HG02759 (cell line): ENCODE measurements at regions not wholly inside any gene's neighbourhood (a gene's known extent, or its start where the extent isn't known, plus 50 kb on each side); places are given as distances from the start of the nearest gene placed in this dataset.

ENCODE experiments used
- ATAC-seq: cut with Tn5 transposase; IDR thresholded peaks from one replicate; pipeline ENCODE4 v1.9.1; 2021; ENCODE audit warnings: mild to moderate bottlenecking, moderate library complexity; ENCODE audit not compliant: unreplicated experiment

DNA sequence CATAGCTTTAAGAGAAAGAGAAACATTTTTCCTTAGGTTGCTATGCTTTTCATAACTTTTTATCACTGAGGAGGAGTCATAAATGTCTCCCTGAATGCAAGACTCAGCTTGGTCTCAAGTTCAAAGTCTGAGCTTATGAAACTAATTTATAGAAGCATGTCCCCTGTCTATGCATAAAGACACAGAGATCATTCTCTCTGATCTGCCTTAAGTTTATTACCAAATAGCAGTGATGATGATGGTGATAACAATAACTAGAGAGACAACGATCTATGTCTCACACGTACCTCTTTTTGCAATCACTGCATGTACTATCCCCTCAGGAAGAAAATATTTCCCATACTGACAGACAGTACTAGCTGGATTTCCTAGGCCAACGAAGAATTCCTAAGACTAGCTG lies 266.4 kb upstream of the G2E3 start:
- no peak for ATAC-seq

DNA sequence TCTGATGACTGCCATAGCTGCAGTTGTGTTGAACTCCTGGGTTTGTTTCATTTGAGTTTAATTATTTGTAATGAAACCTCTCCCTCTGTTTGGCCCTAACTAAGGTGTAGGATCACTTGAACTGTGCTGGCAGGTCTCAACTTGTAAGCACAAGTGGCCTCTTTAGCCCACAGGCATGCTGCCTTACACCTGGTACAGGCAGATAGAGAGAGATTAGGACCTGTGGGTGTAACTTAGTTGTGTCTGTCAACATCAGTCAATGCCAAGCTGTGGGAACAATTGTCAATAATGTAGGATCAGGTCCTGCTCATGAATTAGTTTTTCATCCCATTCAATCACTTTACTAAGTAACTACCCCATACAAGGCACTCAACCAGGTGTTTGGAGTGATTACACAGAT lies 263.0 kb upstream of the G2E3 start:
- ATAC-seq = no peak

DNA sequence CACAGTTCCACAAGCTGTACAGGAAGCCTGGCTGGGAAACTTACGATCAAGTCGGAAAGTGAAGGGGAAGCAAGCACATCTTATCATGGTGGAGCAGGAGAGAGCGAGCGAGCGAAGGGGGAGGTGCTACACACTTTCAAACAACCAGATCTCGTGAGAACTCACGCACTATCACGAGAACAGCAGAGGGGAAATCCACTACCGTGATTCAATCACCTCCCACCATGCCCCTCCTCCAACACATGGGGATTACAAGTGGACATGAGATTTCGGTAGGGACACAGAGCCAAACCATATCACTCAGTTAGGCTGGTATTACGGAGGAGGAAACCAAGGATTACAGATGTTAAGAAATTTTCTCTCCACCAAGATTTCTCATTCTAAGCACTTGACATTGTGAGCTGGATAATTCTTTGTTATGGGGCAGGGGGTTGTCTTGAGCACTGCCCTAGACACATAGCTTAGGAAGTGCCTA lies 262.0 kb upstream of the G2E3 start:
- ATAC-seq = no peak

DNA sequence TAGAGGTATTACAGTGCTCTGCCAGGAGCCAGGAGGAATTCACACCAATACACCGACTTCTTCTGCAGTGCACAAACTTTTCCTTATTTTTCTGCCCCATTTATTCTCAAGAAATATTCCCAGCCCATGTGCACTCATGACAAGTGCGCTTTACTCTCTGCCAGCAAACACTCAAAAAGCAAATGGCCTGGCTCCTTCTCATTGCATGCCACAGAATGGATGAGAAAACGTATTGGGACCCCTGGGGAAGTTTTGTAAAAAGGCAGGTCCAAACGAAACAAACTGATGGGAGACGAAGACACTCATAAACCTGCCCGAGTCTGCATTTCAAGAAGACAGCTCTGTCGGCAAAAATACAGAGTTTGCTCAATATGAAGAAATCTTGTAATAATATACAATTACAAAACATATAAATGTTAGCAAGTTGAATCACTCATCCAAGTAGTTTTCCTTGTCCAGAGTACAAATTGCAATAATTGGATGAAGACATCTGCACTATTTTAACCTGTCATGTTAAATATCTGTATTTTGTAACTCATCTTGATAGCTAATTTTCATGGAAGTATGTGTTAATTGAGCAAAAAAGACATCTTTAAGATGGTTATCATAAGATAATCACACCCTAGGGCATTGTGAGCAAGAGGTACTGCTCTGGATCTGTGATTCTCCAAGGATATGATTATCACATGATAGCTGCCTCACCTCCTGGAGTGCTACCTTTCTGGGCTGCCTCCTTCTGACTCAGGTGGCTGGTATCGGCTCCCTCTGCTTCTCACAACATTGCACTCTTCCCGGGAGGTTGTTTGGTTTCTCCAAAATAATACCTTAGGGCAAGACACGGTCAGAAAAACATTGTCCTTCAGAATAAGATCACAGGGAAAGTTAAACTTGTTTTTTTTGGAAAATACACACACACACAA lies 260.8 kb upstream of the G2E3 start:
- ATAC-seq = no peak

DNA sequence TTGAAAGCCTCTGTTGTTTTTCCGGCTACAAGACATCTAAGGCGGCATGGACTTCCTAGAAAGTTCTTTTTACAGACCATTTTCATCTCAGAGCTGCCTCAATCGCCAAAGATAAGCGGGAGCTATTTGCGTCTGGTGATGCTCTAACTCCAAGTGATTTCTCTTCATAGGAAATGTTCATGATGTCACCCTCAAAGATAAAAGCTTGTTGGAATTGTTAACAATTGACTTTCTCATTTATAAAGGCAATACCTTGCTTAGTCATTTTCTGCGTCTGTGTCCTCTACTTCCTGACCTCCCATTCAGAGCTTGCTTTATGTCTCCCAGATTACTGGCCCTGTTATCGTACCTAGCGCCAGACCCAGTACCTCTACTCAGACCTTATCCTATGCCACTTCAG lies 259.0 kb upstream of the G2E3 start:
- ATAC-seq = no peak

DNA sequence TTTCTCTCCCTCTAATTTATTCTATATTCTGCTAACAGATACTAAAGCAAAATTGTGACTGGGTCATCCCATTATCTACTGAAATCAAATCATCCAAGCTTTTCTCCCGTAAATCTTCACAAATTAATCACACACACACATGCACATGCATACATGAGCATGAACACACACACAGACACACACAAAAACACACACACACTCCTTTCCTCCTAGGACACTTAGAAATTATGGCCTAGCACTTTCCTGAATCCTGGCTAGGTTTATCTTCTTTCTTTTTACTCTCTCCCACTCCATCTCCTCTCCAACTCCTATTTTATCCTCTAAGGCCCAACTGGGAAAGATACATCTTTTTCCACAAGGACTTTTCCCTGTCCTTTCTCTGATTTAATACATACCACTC lies 255.6 kb upstream of the G2E3 start:
- ATAC-seq = no peak

DNA sequence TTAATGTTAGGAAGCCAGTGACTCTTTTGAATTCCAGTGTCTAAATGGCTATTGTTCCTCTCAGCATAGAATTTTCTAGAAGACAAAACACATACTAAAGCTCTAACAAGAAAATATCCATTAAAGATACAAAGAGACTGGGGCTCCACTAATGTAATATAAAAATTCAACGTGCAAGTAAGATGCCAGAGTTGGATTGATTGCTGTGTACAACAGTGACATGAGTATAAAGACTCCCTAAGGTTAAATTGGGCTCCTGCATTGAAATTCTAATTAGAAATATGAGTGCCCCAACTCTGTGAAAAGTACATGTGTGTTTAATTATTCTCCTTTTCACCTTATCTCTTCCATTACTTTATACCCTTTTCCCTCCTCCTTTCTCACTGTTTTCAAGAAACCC lies 253.6 kb upstream of the G2E3 start:
- no peak for ATAC-seq

DNA sequence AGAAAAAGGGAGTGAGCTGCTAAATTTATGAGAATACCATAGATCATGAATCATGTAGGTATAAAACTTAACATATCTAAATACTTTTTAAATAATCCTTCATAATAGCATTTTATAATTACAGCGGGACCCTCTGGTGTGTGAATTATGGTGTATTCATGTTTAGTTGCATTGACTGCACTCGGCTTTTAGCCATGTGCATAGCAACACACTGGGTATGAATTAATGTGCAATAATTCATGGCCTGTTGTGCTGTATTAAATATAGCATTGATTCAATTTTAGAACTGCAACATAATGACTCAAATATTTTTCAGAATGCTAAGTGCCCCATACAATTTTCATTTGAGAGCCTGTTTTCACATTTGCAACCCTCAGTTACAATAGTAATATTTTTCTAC lies 249.6 kb upstream of the G2E3 start:
- no peak for ATAC-seq

DNA sequence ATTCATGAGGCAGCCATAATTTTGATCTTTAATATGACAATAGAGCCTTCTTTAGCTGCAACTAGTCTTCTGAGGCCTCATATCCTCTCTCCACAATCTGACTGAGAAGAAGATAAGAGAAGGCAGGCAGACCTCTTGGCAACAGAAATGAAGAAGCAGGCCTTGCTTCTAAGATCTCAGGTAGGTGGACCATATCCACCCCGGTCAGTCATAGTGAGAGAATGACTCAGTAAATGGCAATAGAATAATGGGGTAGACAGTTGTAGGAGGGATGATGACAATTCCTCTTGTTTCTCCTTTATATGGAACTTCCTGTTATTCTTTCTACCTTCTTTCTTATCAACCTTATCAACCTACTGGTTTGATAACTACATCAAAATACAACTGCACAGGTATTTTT lies 246.7 kb upstream of the G2E3 start:
- ATAC-seq = peak; percentile 81

DNA sequence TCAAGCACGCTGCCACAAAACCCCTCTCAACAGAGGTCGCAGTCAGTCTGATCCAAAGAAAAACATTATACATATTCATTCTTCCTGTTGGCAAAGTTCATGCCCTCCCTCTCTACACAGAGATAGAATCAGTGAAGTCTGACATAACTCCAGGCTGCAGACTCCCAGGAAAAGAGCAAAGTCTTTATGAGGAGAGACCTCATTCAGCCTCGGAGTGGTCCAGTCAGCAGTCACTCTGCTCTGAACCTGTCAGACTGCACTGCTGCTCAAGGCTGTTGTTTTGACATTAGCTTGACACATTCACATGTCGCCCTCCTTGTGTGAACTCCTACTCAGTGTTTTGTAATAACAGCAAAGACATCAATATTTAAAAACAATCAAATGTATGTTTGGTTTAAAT lies 241.2 kb upstream of the G2E3 start:
- ATAC-seq = no peak

DNA sequence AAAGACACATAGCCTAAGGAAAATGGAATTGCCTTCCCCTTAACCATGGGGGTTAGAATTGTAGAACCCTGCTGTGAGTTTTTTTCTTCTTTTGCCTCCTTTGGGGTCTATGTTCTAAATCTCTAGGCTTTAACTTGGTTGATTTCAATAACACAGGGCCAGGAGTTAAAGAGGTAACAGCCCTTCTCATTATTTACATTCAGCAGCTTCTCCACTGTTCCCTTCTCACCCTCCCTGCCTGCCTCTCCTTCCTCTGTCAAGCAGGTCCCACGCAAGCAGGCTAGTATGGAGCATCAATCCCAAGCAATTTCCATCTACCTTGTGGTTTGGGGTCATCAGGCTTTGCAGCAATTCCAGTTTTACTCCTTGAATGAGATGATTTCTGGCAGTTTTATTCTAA lies 236.1 kb upstream of the G2E3 start:
- ATAC-seq = no peak

DNA sequence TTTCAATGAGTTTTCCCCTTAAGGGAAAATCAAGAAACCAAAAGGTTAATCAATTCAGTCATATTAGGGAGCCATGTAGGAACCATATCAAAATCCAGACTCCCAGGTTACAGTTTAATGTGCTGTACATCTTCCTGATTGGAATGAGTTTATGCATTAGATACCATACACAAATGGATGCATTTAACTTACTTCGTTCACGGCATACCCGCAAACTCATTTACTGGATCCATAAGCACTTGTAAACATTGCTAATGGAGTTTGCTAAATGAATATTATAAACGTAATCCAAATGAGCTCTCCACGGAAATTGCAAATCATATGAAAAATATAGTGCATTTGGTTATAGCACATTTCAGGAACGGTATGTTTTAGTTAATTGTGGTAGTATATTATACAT lies 228.9 kb upstream of the G2E3 start:
- ATAC-seq = no peak

DNA sequence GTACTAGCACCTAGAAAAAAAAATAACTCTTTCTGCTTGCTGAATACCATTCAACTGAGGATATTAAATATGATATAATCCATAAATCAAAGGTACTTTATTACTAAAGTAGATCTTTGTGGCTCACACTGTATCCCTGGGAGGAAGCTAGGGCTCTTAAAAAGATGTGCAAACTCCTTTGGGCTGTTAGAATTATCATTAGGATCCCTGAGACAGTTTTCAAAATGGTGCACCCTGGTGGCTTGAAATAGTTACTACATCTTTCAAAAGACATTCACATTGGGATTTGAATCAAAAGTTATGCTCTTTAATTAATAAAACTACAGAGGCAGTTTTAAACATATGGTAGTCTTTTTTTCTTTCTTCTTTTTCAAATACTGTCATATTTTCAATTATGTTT lies 228.5 kb upstream of the G2E3 start:
- no peak for ATAC-seq

DNA sequence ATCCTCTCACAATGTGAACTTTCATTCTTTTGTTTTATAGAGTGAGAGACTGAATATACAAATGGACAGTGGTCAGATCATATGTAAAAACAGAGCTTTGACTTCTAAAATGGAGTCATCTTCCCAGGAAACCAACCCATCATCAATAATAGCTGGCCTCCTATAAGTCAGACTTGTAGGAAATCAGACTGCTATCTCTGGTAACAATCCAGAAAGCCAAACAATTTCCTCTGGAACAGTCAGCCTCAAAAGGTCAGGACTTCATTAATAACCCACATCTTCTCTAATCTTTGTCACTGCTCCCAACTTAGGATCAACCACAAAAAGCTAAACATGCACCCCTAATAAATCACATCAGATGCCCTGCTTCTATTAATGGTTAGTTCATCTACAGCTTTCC lies 227.9 kb upstream of the G2E3 start:
- no peak for ATAC-seq

DNA sequence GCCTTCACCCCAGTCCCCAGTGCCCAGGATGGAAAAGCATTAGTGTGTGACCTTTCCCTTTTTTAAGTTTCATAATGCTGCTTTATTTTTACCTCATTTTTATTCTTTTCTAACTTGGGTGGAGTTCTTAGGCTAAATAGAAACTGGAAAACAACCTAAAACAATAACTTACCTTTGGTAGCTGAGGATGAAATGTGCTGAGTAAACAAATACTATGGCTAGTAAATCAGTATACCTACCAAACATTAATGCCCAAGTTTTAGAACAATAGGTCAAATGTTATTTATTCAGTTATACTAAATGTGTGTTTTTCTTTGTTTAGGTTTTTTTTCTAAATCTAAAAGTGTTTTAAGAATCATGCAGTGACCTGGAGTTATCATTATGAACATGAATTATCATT lies 226.6 kb upstream of the G2E3 start:
- ATAC-seq = no peak

DNA sequence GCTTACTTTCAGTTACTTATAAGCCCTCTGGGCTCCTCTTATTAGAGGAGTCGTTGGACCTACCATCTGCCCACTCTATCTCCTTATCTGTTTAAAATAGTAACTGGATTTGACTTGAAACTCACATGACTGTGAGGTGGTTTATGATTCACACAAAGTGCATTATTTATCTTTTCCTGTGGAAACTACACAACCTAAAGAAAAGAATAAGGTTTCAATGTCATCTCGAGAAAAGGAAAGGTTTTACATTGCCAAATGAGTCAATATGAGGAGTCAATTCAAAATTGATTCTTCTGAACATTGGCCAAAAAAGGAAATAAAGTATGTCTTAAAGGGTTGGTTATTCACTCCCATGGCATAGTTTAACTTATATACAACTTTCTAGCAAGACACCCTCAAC lies 225.0 kb upstream of the G2E3 start:
- no peak for ATAC-seq

DNA sequence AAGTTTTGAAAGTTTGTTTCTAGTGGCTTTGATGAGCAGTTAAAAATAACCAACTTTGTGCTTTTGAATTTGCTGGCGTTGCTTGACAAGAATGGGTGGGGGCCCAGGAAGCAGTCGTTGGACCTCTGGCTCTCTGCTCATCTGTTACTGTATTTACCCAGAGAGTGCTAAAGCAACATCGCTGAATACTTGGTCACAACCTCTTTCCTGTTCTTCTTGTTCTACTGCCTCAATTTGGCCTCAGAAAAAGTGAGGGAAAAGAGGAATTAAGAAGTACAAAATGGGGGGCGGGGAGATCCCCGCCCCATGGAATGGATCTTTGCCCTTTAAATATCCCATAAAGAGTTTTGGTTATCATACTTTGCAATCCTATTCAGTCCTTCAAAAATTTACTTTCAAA lies 221.5 kb upstream of the G2E3 start:
- no peak for ATAC-seq

DNA sequence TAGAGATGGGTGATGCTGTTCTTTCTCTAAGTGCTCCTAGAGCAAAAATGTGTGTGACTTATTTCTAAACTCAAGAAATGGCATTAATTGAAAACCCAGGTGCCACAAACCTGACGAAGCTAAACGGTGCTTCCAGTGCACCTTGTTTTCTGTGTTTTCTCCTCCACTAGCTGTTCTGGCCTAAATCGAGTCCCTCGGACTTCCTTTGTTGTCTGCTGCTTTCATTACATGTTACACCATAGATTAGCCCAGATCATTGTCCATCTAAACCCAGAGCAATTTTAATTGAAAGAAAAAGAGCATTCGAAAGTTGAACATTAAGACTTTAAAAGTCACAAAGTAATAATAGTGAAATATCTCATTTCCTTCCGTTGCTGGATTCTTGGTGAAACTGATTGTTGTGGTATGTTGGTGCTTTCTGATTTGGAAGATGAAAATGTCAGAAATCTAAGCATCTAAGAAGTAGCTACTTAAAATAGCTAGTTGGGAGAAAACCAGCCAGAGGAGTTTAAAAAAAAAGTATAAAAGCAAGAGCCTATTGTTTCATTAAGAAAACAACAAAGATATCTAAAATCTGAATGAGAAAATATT lies 219.6 kb upstream of the G2E3 start:
- no peak for ATAC-seq

DNA sequence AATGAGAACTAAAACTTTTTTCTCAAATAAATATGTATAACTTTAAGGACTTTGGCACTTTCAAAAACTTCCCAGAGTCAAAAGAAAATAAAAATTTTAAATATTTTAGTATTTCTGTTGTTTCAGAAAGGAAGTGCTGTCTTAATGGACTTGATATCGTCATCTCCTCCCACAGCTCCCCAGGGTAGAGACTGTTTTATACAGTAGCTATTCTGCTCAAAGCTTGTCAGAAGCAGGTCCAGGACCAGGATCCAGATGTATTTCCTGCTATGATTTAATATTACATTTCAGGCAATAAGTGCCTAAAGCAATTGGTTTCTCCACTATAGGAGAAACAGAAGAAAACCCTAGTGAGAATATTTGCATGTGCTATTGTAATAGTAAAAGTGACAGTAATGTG lies 218.5 kb upstream of the G2E3 start:
- no peak for ATAC-seq

DNA sequence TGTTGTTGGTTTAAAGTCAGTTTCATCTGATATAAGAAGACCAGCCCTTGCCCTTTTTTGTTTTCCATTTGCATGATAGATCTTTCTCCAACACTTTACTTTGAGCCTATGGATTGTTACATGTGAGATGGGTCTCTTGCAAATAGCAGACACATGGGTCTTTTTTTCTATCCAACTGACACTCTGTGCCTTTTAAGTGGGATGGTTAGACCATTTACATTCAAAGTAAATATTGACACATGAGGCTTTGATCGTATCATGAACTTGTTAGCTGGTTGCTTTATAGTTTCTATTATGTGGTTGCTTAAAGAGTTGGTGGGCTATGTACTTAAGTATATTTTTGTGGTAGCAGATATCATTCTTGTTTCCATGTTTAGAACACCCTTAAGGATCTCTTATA lies 213.4 kb upstream of the G2E3 start:
- no peak for ATAC-seq

DNA sequence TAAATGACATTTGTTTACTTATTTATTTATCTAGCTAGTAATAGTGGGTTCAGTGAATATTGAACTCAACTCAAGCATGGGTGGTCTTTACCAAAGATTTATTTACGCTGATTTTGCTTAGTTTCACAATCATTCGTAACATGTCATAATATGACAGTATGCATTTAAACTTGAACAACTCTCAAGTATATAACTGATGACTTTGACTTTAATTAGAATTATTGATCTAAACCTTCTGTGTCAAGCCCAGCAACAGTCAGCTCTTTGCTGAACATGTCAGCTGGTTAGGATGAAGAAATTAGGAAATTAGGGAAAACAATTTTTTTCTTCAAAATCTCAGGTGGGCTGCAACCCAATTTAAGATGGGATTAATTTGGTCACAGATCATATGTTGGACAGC lies 210.5 kb upstream of the G2E3 start:
- no peak for ATAC-seq

DNA sequence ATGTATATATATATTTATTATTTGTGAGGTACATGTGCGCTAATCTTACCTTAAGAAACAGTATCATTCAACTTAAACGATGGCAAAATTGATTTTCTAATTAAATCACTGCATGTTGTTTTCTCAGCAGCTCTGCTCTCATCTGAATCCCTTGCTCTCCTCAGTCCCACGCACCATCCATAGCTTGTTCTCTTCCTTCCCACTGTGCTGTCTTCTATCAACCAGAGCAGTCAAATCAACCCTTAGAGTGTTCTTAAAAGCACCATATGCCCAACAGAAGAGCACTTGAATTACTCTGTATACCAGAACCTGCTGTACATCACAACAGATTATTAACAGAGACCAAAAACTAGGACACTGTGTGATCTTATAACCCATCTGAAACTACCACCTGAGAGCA lies 209.4 kb upstream of the G2E3 start:
- ATAC-seq = no peak

DNA sequence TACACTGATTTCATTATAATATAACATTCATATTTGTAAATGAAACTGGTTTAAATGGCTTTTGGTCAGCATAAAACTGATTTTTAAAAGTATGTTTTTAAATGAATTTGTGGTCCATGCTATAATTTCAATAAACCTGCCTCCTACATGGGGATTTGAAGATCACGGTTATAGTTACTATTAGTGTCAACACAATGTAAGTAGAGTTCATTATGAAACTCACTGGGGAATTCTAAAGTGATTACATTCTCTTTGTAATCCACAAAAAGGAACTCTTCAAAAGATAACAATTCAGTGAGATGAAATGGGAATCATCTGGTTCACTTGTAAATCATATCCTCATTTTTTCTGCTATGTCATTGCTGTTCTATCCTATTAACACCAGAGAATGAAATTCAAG lies 204.5 kb upstream of the G2E3 start:
- ATAC-seq = no peak
